DOHH2 (cell line): ENCODE measurements at regions not wholly inside any gene's neighbourhood (a gene's known extent, or its start where the extent isn't known, plus 50 kb on each side); places are given as distances from the start of the nearest gene placed in this dataset.

ENCODE experiments used
- EZH2phosphoT487 ChIP-seq: fragments of 200-600 bp; sonication (generic); IDR thresholded peaks from 2 replicates; pipeline ENCODE4 v1.6.1; 2017; ENCODE audit warnings: borderline replicate concordance, mild to moderate bottlenecking, antibody characterized with exemption, low read length, moderate library complexity, mixed read lengths
- TF ChIP-seq, protein P1 (sequence below): fragments of 200-600 bp; sonication (generic); IDR thresholded peaks from one replicate; pipeline ENCODE4 v1.5.1; 2014; ENCODE audit warnings: antibody characterized with exemption, mild to moderate bottlenecking, low read depth, low read length; ENCODE audit not compliant: poor library complexity, severe bottlenecking

DNA sequence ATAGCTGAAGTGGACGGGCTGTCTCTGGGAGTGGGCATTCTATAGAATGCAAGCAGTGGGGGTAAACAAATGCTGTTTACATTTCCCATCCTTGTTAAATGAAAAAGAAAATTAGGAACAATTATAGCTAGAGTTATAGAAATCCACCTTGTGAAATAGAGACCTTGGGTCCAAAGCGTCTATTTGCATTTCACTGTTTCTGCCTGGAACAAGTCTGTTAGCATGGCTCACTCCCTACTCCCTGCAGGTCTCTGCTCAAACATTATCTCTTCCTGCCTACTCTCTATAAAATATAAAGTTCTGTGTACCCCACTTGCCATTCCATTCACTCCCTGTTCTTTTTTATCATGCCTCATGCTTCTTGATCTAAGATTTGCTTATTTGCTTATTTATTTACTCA is 975.7 kb upstream of the WWC1 start:
- TF ChIP-seq, protein P1, sequence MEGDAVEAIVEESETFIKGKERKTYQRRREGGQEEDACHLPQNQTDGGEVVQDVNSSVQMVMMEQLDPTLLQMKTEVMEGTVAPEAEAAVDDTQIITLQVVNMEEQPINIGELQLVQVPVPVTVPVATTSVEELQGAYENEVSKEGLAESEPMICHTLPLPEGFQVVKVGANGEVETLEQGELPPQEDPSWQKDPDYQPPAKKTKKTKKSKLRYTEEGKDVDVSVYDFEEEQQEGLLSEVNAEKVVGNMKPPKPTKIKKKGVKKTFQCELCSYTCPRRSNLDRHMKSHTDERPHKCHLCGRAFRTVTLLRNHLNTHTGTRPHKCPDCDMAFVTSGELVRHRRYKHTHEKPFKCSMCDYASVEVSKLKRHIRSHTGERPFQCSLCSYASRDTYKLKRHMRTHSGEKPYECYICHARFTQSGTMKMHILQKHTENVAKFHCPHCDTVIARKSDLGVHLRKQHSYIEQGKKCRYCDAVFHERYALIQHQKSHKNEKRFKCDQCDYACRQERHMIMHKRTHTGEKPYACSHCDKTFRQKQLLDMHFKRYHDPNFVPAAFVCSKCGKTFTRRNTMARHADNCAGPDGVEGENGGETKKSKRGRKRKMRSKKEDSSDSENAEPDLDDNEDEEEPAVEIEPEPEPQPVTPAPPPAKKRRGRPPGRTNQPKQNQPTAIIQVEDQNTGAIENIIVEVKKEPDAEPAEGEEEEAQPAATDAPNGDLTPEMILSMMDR, result no peak
- TF ChIP-seq EZH2phosphoT487, result no peak
